ENCODE measurements at regions not wholly inside any gene's neighbourhood (a gene's known extent, or its start where the extent isn't known, plus 50 kb on each side); places are given as distances from the start of the nearest gene placed in this dataset.

DNA sequence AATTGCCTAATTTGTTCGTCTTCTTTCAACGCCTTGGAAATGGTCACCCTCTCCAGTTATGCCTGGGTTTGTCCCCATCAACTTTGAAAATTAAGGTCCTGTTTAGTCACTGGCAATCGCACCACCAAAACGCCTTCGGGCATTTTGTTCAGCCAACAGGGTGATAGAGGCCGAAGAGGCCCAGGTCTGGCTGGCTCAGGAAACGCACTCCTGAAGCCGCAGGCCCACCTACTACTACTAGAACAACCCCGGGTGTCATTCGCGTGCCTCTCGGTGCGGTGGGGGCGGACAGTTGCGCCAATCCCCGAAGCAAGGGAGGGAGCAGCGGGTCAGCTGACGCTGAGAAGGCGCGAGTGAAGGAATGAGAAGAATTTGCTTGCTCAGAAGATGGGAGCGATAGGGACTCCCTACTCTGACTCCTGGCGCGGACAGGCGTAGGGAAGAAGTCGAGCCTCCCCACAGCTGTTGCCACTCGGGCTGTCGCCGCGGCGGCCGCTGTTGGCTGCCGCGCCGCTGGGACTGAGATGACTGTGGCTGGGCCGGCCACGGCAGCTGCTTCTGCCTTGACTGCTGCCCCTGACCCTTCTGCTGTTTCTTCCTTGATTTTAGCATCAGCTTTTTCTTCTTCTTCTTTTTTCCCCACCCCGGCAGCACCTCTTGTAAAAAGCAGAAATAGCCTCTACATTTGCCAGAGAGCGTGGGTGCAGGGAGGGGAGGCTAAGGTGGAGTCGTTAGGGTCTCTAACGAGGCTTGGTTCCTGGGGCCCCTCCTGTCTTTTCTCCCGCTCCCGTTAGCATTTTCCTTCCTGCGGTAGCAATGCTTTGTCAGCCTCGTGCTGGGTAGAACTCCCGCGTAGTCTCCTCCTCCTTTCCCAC is 387.6 kb downstream of the FIGN start:
- no peak overlapping the region for H3K9ac ChIP-seq (ENCODE audit: low read depth, low read length, poor library complexity, severe bottlenecking)
- H3K4me2 ChIP-seq (ENCODE audit: low read depth, low read length, poor library complexity, severe bottlenecking), result no peak overlapping the region
- no peak overlapping the region for H2AFZ ChIP-seq (ENCODE audit: low read length)

DNA sequence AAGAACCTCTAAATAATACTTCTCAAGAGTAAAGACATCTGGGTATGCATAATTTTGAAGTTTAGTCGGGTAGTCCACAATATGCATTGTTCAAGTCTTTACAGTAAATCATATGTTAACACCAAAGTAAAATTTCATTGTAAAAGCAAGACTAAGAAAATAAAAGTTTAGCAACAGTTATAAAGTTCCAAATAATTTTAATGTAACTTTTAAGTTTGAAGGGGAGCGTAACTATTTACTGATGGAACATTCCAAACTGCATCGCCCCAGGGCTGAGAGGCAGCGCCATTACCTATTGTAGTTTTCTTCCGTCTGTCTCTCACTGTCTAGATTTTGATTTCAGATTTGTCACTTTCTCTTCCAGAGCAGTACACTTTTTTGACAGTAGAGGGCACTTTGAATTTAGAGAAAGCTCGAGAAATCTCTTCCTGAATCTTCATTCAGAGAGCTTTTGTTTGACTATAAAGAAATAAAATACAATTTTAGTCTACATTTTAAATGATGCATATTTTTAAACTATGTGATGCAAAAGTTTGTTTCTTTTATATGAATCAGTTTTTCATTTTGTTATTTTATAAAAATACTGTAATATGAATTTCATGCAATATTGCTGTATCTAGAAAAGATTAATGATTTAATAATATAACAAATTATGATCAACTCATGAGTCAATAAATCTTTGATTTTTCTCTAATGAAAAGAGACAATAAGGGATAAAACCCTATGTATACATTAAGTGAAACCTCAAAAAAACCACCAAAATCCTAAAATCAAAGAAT is 389.8 kb downstream of the FIGN start:
- H3K79me2 ChIP-seq (ENCODE audit: insufficient read depth, low read length), result no peaks in the 10 kb centered on the region
- no peak overlapping the region for H3K4me2 ChIP-seq (ENCODE audit: low read depth, low read length, poor library complexity, severe bottlenecking)
- no peaks in the 10 kb centered on the region for H3K4me1 ChIP-seq (ENCODE audit: insufficient read depth, low read length, poor library complexity, severe bottlenecking)
- H3K36me3 ChIP-seq (ENCODE audit: insufficient read depth, low read length), result no peaks in the 10 kb centered on the region
- no peaks in the 10 kb centered on the region for H3K9me3 ChIP-seq (ENCODE audit: insufficient read depth, low read depth, low read length)
- H3K4me3 ChIP-seq (ENCODE audit: low read length, poor library complexity, severe bottlenecking), result no peak overlapping the region
- no peaks in the 10 kb centered on the region for H3K9me2 ChIP-seq (replicated peaks; ENCODE audit: low read depth, low read length)
- TF ChIP-seq, protein P1, sequence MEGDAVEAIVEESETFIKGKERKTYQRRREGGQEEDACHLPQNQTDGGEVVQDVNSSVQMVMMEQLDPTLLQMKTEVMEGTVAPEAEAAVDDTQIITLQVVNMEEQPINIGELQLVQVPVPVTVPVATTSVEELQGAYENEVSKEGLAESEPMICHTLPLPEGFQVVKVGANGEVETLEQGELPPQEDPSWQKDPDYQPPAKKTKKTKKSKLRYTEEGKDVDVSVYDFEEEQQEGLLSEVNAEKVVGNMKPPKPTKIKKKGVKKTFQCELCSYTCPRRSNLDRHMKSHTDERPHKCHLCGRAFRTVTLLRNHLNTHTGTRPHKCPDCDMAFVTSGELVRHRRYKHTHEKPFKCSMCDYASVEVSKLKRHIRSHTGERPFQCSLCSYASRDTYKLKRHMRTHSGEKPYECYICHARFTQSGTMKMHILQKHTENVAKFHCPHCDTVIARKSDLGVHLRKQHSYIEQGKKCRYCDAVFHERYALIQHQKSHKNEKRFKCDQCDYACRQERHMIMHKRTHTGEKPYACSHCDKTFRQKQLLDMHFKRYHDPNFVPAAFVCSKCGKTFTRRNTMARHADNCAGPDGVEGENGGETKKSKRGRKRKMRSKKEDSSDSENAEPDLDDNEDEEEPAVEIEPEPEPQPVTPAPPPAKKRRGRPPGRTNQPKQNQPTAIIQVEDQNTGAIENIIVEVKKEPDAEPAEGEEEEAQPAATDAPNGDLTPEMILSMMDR (conservative IDR thresholded peaks at IDR 0.05; ENCODE audit: low read length), result peak; percentile 76
- TF ChIP-seq EZH2phosphoT487 (IDR thresholded peaks at IDR 0.05; ENCODE audit: borderline replicate concordance), result no peak
- no peaks in the 10 kb centered on the region for H3K27me3 ChIP-seq (ENCODE audit: insufficient read depth, low read length, poor library complexity, severe bottlenecking)
- H3K9ac ChIP-seq (ENCODE audit: low read depth, low read length, poor library complexity, severe bottlenecking), result no peak overlapping the region
- no peaks in the 10 kb centered on the region for H3F3A ChIP-seq (ENCODE audit: low read depth)
- no peaks in the 10 kb centered on the region for H4K20me1 ChIP-seq (ENCODE audit: insufficient read depth, low read length, poor library complexity, severe bottlenecking)
- no peak overlapping the region for H2AFZ ChIP-seq (ENCODE audit: low read length)

More for the DNA sequence above, 387.6 kb downstream of the FIGN start:
- no peak for TF ChIP-seq EZH2phosphoT487 (IDR thresholded peaks at IDR 0.05; ENCODE audit: borderline replicate concordance)
- TF ChIP-seq, protein P1 (conservative IDR thresholded peaks at IDR 0.05; ENCODE audit: low read length), result no peak
- H3F3A ChIP-seq (ENCODE audit: low read depth), result no peaks in the 10 kb centered on the region
- no peaks in the 10 kb centered on the region for H3K4me1 ChIP-seq (ENCODE audit: insufficient read depth, low read length, poor library complexity, severe bottlenecking)
- no peaks in the 10 kb centered on the region for H3K9me3 ChIP-seq (ENCODE audit: insufficient read depth, low read depth, low read length)
- no peaks in the 10 kb centered on the region for H3K36me3 ChIP-seq (ENCODE audit: insufficient read depth, low read length)
- H3K27me3 ChIP-seq (ENCODE audit: insufficient read depth, low read length, poor library complexity, severe bottlenecking), result no peaks in the 10 kb centered on the region
- no peak overlapping the region for H3K4me3 ChIP-seq (ENCODE audit: low read length, poor library complexity, severe bottlenecking)
- no peaks in the 10 kb centered on the region for H3K9me2 ChIP-seq (replicated peaks; ENCODE audit: low read depth, low read length)
- H4K20me1 ChIP-seq (ENCODE audit: insufficient read depth, low read length, poor library complexity, severe bottlenecking), result no peaks in the 10 kb centered on the region
- H3K79me2 ChIP-seq (ENCODE audit: insufficient read depth, low read length), result no peaks in the 10 kb centered on the region

DNA sequence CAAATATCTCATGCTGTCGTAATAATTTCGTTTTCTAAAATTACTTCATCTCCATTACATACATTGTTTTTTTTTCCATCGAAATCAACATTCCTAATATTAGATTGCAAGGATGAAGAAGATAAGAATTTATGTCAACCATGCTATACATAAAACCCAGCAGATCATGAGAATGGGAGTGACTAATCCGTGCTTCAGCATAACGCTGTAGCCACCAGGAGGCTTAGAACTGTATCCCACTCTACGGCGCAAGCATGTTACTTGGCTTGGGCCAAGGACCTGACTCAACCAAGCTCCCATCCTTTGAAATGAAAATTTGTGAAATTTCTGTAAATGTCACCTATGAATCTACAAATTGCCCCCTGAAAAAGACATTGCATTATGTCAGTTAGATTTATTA is 392.5 kb downstream of the FIGN start:
- Histone ChIP-seq H3K27me3 (ENCODE audit: insufficient read depth, low read length, poor library complexity, severe bottlenecking) (no peaks in the 10 kb centered on the region), H2AFZ (ENCODE audit: low read length) (no peak overlapping the region), H3F3A (ENCODE audit: low read depth) (no peaks in the 10 kb centered on the region), H3K4me3 (ENCODE audit: low read length, poor library complexity, severe bottlenecking) (no peak overlapping the region), H4K20me1 (ENCODE audit: insufficient read depth, low read length, poor library complexity, severe bottlenecking) (no peaks in the 10 kb centered on the region), H3K9me2 (replicated peaks; ENCODE audit: low read depth, low read length) (no peaks in the 10 kb centered on the region), H3K4me2 (ENCODE audit: low read depth, low read length, poor library complexity, severe bottlenecking) (no peak overlapping the region), H3K9ac (ENCODE audit: low read depth, low read length, poor library complexity, severe bottlenecking) (no peak overlapping the region), H3K79me2 (ENCODE audit: insufficient read depth, low read length) (no peaks in the 10 kb centered on the region), H3K4me1 (ENCODE audit: insufficient read depth, low read length, poor library complexity, severe bottlenecking) (no peaks in the 10 kb centered on the region), H3K9me3 (ENCODE audit: insufficient read depth, low read depth, low read length) (no peaks in the 10 kb centered on the region), H3K36me3 (ENCODE audit: insufficient read depth, low read length) (no peaks in the 10 kb centered on the region)
- TF ChIP-seq, protein P1 (conservative IDR thresholded peaks at IDR 0.05; ENCODE audit: low read length), result no peak
- TF ChIP-seq EZH2phosphoT487 (IDR thresholded peaks at IDR 0.05; ENCODE audit: borderline replicate concordance), result no peak
